ENCODE measurements at regions not wholly inside any gene's neighbourhood (a gene's known extent, or its start where the extent isn't known, plus 50 kb on each side); places are given as distances from the start of the nearest gene placed in this dataset.
"Not testable (repeated sequence)": the region's sequence is repeated elsewhere in the genome, so short reads cannot be mapped to it uniquely, and the experiment has no call there.

- Histone ChIP-seq H3K9ac (ENCODE audit: low read length) (no peak overlapping the region), H3K27me3 (ENCODE audit: control insufficient read depth, insufficient read depth, low read length) (no peaks in the 10 kb centered on the region), H3K9me3 (ENCODE audit: control insufficient read depth, low read length) (no peaks in the 10 kb centered on the region), H3K36me3 (ENCODE audit: control insufficient read depth, insufficient read depth, low read length) (no peaks in the 10 kb centered on the region), H3K4me1 (ENCODE audit: control insufficient read depth, insufficient read depth, low read length) (no peaks in the 10 kb centered on the region), H3K4me3 (ENCODE audit: low read length) (no peak overlapping the region)
Observed at GRCh38 chr16:29139261-29139802, 154.5 kb downstream of the LAT start.

GRCh38 chr16:29138698-29139097 lies 153.8 kb downstream of the LAT start:
- H3K9ac ChIP-seq (ENCODE audit: low read length); H3K27me3 ChIP-seq (ENCODE audit: control insufficient read depth, insufficient read depth, low read length); H3K9me3 ChIP-seq (ENCODE audit: control insufficient read depth, low read length); H3K36me3 ChIP-seq (ENCODE audit: control insufficient read depth, insufficient read depth, low read length); H3K4me1 ChIP-seq (ENCODE audit: control insufficient read depth, insufficient read depth, low read length); H3K4me3 ChIP-seq (ENCODE audit: low read length): not testable (repeated sequence)

- not testable (repeated sequence) for H3K9me3 ChIP-seq (ENCODE audit: control insufficient read depth, low read length); H3K9ac ChIP-seq (ENCODE audit: low read length); H3K36me3 ChIP-seq (ENCODE audit: control insufficient read depth, insufficient read depth, low read length); H3K27me3 ChIP-seq (ENCODE audit: control insufficient read depth, insufficient read depth, low read length); H3K4me1 ChIP-seq (ENCODE audit: control insufficient read depth, insufficient read depth, low read length); H3K4me3 ChIP-seq (ENCODE audit: low read length)
Observed at GRCh38 chr16:29137894-29138662, 153.2 kb downstream of the LAT start.

GRCh38 chr16:29137461-29137860 lies 152.6 kb downstream of the LAT start:
- not testable (repeated sequence) for H3K9ac ChIP-seq (ENCODE audit: low read length); H3K4me1 ChIP-seq (ENCODE audit: control insufficient read depth, insufficient read depth, low read length); H3K27me3 ChIP-seq (ENCODE audit: control insufficient read depth, insufficient read depth, low read length); H3K36me3 ChIP-seq (ENCODE audit: control insufficient read depth, insufficient read depth, low read length); H3K4me3 ChIP-seq (ENCODE audit: low read length); H3K9me3 ChIP-seq (ENCODE audit: control insufficient read depth, low read length)

GRCh38 chr16:29136916-29137315 lies 152.1 kb downstream of the LAT start:
- H3K9me3 ChIP-seq (ENCODE audit: control insufficient read depth, low read length); H3K4me1 ChIP-seq (ENCODE audit: control insufficient read depth, insufficient read depth, low read length); H3K27me3 ChIP-seq (ENCODE audit: control insufficient read depth, insufficient read depth, low read length); H3K4me3 ChIP-seq (ENCODE audit: low read length); H3K9ac ChIP-seq (ENCODE audit: low read length); H3K36me3 ChIP-seq (ENCODE audit: control insufficient read depth, insufficient read depth, low read length): not testable (repeated sequence)

GRCh38 chr16:29136046-29136696 lies 151.3 kb downstream of the LAT start:
- H3K27me3 ChIP-seq (ENCODE audit: control insufficient read depth, insufficient read depth, low read length); H3K4me3 ChIP-seq (ENCODE audit: low read length): not testable (repeated sequence)

GRCh38 chr16:29135098-29135497 lies 150.2 kb downstream of the LAT start:
- not testable (repeated sequence) for H3K9me3 ChIP-seq (ENCODE audit: control insufficient read depth, low read length); H3K27me3 ChIP-seq (ENCODE audit: control insufficient read depth, insufficient read depth, low read length); H3K36me3 ChIP-seq (ENCODE audit: control insufficient read depth, insufficient read depth, low read length); H3K4me1 ChIP-seq (ENCODE audit: control insufficient read depth, insufficient read depth, low read length); H3K9ac ChIP-seq (ENCODE audit: low read length); H3K4me3 ChIP-seq (ENCODE audit: low read length)

More at GRCh38 chr16:29136046-29136696, 151.3 kb downstream of the LAT start:
- H3K9ac ChIP-seq (ENCODE audit: low read length); H3K36me3 ChIP-seq (ENCODE audit: control insufficient read depth, insufficient read depth, low read length); H3K9me3 ChIP-seq (ENCODE audit: control insufficient read depth, low read length); H3K4me1 ChIP-seq (ENCODE audit: control insufficient read depth, insufficient read depth, low read length): not testable (repeated sequence)

GRCh38 chr16:29133681-29134430 lies 149.0 kb downstream of the LAT start:
- not testable (repeated sequence) for H3K27me3 ChIP-seq (ENCODE audit: control insufficient read depth, insufficient read depth, low read length); H3K36me3 ChIP-seq (ENCODE audit: control insufficient read depth, insufficient read depth, low read length); H3K4me3 ChIP-seq (ENCODE audit: low read length); H3K4me1 ChIP-seq (ENCODE audit: control insufficient read depth, insufficient read depth, low read length); H3K9ac ChIP-seq (ENCODE audit: low read length); H3K9me3 ChIP-seq (ENCODE audit: control insufficient read depth, low read length)

GRCh38 chr16:29132869-29133268 lies 148.0 kb downstream of the LAT start:
- H3K9ac ChIP-seq (ENCODE audit: low read length); H3K4me3 ChIP-seq (ENCODE audit: low read length); H3K9me3 ChIP-seq (ENCODE audit: control insufficient read depth, low read length); H3K27me3 ChIP-seq (ENCODE audit: control insufficient read depth, insufficient read depth, low read length); H3K36me3 ChIP-seq (ENCODE audit: control insufficient read depth, insufficient read depth, low read length); H3K4me1 ChIP-seq (ENCODE audit: control insufficient read depth, insufficient read depth, low read length): not testable (repeated sequence)

- not testable (repeated sequence) for H3K4me1 ChIP-seq (ENCODE audit: control insufficient read depth, insufficient read depth, low read length); H3K36me3 ChIP-seq (ENCODE audit: control insufficient read depth, insufficient read depth, low read length); H3K9me3 ChIP-seq (ENCODE audit: control insufficient read depth, low read length); H3K9ac ChIP-seq (ENCODE audit: low read length); H3K27me3 ChIP-seq (ENCODE audit: control insufficient read depth, insufficient read depth, low read length); H3K4me3 ChIP-seq (ENCODE audit: low read length)
Observed at GRCh38 chr16:29132444-29132843, 147.6 kb downstream of the LAT start.

- not testable (repeated sequence) for H3K36me3 ChIP-seq (ENCODE audit: control insufficient read depth, insufficient read depth, low read length); H3K9me3 ChIP-seq (ENCODE audit: control insufficient read depth, low read length); H3K9ac ChIP-seq (ENCODE audit: low read length); H3K27me3 ChIP-seq (ENCODE audit: control insufficient read depth, insufficient read depth, low read length); H3K4me3 ChIP-seq (ENCODE audit: low read length); H3K4me1 ChIP-seq (ENCODE audit: control insufficient read depth, insufficient read depth, low read length)
Observed at GRCh38 chr16:29130901-29131851, 146.3 kb downstream of the LAT start.

All from mucosa of stomach (tissue), 1 donor.